H1 (cell line): ENCODE measurements at regions not wholly inside any gene's neighbourhood (a gene's known extent, or its start where the extent isn't known, plus 50 kb on each side); places are given as distances from the start of the nearest gene placed in this dataset.

Source experiments
- SP1 ChIP-seq: IDR thresholded peaks from 2 replicates; pipeline ENCODE4 v1.6.1; 2011; ENCODE audit warnings: low read depth, low read length
- YY1 ChIP-seq: IDR thresholded peaks from 2 replicates; pipeline ENCODE4 v1.6.1; 2011; ENCODE audit warnings: low read depth, mild to moderate bottlenecking, low read length
- TF ChIP-seq, protein P1 (sequence below): fragments of 300-600 bp; sonication (generic); IDR thresholded peaks from 2 replicates; pipeline ENCODE4 v1.7.1; 2012; ENCODE audit warnings: low read length, moderate library complexity, mild to moderate bottlenecking, inconsistent platforms; ENCODE audit not compliant: insufficient replicate concordance

- TF ChIP-seq, protein P1, sequence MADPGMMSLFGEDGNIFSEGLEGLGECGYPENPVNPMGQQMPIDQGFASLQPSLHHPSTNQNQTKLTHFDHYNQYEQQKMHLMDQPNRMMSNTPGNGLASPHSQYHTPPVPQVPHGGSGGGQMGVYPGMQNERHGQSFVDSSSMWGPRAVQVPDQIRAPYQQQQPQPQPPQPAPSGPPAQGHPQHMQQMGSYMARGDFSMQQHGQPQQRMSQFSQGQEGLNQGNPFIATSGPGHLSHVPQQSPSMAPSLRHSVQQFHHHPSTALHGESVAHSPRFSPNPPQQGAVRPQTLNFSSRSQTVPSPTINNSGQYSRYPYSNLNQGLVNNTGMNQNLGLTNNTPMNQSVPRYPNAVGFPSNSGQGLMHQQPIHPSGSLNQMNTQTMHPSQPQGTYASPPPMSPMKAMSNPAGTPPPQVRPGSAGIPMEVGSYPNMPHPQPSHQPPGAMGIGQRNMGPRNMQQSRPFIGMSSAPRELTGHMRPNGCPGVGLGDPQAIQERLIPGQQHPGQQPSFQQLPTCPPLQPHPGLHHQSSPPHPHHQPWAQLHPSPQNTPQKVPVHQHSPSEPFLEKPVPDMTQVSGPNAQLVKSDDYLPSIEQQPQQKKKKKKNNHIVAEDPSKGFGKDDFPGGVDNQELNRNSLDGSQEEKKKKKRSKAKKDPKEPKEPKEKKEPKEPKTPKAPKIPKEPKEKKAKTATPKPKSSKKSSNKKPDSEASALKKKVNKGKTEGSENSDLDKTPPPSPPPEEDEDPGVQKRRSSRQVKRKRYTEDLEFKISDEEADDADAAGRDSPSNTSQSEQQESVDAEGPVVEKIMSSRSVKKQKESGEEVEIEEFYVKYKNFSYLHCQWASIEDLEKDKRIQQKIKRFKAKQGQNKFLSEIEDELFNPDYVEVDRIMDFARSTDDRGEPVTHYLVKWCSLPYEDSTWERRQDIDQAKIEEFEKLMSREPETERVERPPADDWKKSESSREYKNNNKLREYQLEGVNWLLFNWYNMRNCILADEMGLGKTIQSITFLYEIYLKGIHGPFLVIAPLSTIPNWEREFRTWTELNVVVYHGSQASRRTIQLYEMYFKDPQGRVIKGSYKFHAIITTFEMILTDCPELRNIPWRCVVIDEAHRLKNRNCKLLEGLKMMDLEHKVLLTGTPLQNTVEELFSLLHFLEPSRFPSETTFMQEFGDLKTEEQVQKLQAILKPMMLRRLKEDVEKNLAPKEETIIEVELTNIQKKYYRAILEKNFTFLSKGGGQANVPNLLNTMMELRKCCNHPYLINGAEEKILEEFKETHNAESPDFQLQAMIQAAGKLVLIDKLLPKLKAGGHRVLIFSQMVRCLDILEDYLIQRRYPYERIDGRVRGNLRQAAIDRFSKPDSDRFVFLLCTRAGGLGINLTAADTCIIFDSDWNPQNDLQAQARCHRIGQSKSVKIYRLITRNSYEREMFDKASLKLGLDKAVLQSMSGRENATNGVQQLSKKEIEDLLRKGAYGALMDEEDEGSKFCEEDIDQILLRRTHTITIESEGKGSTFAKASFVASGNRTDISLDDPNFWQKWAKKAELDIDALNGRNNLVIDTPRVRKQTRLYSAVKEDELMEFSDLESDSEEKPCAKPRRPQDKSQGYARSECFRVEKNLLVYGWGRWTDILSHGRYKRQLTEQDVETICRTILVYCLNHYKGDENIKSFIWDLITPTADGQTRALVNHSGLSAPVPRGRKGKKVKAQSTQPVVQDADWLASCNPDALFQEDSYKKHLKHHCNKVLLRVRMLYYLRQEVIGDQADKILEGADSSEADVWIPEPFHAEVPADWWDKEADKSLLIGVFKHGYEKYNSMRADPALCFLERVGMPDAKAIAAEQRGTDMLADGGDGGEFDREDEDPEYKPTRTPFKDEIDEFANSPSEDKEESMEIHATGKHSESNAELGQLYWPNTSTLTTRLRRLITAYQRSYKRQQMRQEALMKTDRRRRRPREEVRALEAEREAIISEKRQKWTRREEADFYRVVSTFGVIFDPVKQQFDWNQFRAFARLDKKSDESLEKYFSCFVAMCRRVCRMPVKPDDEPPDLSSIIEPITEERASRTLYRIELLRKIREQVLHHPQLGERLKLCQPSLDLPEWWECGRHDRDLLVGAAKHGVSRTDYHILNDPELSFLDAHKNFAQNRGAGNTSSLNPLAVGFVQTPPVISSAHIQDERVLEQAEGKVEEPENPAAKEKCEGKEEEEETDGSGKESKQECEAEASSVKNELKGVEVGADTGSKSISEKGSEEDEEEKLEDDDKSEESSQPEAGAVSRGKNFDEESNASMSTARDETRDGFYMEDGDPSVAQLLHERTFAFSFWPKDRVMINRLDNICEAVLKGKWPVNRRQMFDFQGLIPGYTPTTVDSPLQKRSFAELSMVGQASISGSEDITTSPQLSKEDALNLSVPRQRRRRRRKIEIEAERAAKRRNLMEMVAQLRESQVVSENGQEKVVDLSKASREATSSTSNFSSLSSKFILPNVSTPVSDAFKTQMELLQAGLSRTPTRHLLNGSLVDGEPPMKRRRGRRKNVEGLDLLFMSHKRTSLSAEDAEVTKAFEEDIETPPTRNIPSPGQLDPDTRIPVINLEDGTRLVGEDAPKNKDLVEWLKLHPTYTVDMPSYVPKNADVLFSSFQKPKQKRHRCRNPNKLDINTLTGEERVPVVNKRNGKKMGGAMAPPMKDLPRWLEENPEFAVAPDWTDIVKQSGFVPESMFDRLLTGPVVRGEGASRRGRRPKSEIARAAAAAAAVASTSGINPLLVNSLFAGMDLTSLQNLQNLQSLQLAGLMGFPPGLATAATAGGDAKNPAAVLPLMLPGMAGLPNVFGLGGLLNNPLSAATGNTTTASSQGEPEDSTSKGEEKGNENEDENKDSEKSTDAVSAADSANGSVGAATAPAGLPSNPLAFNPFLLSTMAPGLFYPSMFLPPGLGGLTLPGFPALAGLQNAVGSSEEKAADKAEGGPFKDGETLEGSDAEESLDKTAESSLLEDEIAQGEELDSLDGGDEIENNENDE = no peak
- TF ChIP-seq YY1 (no peak), SP1 (no peak)
Observed at GRCh38 chr2:136235546-136235945, 117.6 kb upstream of the CXCR4 start (continued).
